ENCODE measurements at regions not wholly inside any gene's neighbourhood (a gene's known extent, or its start where the extent isn't known, plus 50 kb on each side); places are given as distances from the start of the nearest gene placed in this dataset.
"Not testable (repeated sequence)": the region's sequence is repeated elsewhere in the genome, so short reads cannot be mapped to it uniquely, and the experiment has no call there.

- no peak for TF ChIP-seq CTCF (IDR thresholded peaks at IDR 0.05; ENCODE audit: insufficient read depth, low read length, poor library complexity, severe bottlenecking)
- H3K4me3 ChIP-seq (replicated peaks; ENCODE audit: low read depth, low read length), result no peak overlapping the region
- no peaks in the 10 kb centered on the region for H3K36me3 ChIP-seq (ENCODE audit: control insufficient read depth, insufficient read depth, low read length)
- DNase-seq (ENCODE audit: extremely low read depth, insufficient read length), result no peak
- no peaks in the 10 kb centered on the region for H3K27me3 ChIP-seq (replicated peaks; ENCODE audit: control insufficient read depth, insufficient read depth, low read length)
These were observed 91.9 kb upstream of the PAGE3 start for GRCh38 chrX:55356609-55357008.

GRCh38 chrX:55357236-55357635 lies 92.5 kb upstream of the PAGE3 start:
- TF ChIP-seq CTCF (IDR thresholded peaks at IDR 0.05; ENCODE audit: insufficient read depth, low read length, poor library complexity, severe bottlenecking), result no peak
- no peaks in the 10 kb centered on the region for H3K36me3 ChIP-seq (ENCODE audit: control insufficient read depth, insufficient read depth, low read length)
- no peaks in the 10 kb centered on the region for H3K27me3 ChIP-seq (replicated peaks; ENCODE audit: control insufficient read depth, insufficient read depth, low read length)
- no peak overlapping the region for H3K4me3 ChIP-seq (replicated peaks; ENCODE audit: low read depth, low read length)
- no peak for DNase-seq (ENCODE audit: extremely low read depth, insufficient read length)

GRCh38 chrX:55379396-55379795 lies 72.5 kb upstream of the MAGEH1 start:
- DNase-seq (ENCODE audit: extremely low read depth, insufficient read length), result no peak
- Histone ChIP-seq H3K27me3 (replicated peaks; ENCODE audit: control insufficient read depth, insufficient read depth, low read length) (no peaks in the 10 kb centered on the region), H3K36me3 (ENCODE audit: control insufficient read depth, insufficient read depth, low read length) (no peaks in the 10 kb centered on the region), H3K4me3 (replicated peaks; ENCODE audit: low read depth, low read length) (no peak overlapping the region)
- TF ChIP-seq CTCF (IDR thresholded peaks at IDR 0.05; ENCODE audit: insufficient read depth, low read length, poor library complexity, severe bottlenecking), result no peak

GRCh38 chrX:55389376-55389775 lies 62.6 kb upstream of the MAGEH1 start:
- Histone ChIP-seq H3K27me3 (replicated peaks; ENCODE audit: control insufficient read depth, insufficient read depth, low read length) (no peaks in the 10 kb centered on the region), H3K4me3 (replicated peaks; ENCODE audit: low read depth, low read length) (no peak overlapping the region), H3K36me3 (ENCODE audit: control insufficient read depth, insufficient read depth, low read length) (no peaks in the 10 kb centered on the region)
- no peak for DNase-seq (ENCODE audit: extremely low read depth, insufficient read length)
- TF ChIP-seq CTCF (IDR thresholded peaks at IDR 0.05; ENCODE audit: insufficient read depth, low read length, poor library complexity, severe bottlenecking), result no peak

GRCh38 chrX:55396836-55397235 lies 55.1 kb upstream of the MAGEH1 start:
- H3K36me3 ChIP-seq (ENCODE audit: control insufficient read depth, insufficient read depth, low read length); DNase-seq (ENCODE audit: extremely low read depth, insufficient read length); H3K27me3 ChIP-seq (replicated peaks; ENCODE audit: control insufficient read depth, insufficient read depth, low read length); H3K4me3 ChIP-seq (replicated peaks; ENCODE audit: low read depth, low read length): not testable (repeated sequence)

Data from GM06990 (cell line).